ENCODE measurements at regions not wholly inside any gene's neighbourhood (a gene's known extent, or its start where the extent isn't known, plus 50 kb on each side); places are given as distances from the start of the nearest gene placed in this dataset.

DNA sequence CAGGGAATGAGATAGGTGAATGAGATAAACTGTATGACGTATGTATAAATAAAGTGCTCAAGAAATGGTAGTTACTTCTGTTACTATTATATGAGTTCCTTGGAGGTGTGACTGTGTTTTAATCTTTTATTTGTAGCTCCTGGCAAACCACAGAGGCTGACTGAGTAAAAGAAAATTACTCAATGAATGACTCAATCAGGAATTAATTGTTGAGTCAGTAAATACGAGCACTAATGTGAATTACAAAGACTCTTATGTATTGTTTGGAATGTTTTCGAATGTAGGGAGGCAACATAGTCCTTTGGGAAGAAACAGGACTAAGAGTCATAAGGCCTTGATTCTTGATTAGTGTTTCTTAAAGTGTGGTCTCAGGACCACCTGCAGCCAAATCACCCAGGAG, 51.1 kb upstream of the BLID start:
- peaks cover 69% of the 10 kb centered on the region for H3K79me2 ChIP-seq (ENCODE audit: control insufficient read depth, insufficient read depth, low read length)
- no peaks in the 10 kb centered on the region for H3K27me3 ChIP-seq (ENCODE audit: control insufficient read depth, extremely low read depth, insufficient read depth, low read length)
- peak overlapping the region; percentile 61 for H3K4me2 ChIP-seq (ENCODE audit: control insufficient read depth, extremely low read depth, insufficient read depth, low read depth, low read length)
- H3K9me1 ChIP-seq (ENCODE audit: control insufficient read depth, extremely low read depth, insufficient read depth, low read length) = no peaks in the 10 kb centered on the region
- peak overlapping the region in 1 of 3 experiments; percentile 12 for H3K4me3 ChIP-seq (ENCODE audit: control insufficient read depth in 2 of 3, extremely low read depth in 1 of 3, insufficient read depth in 2 of 3, low read depth in 1 of 3, low read length in 3 of 3)
- H3K4me1 ChIP-seq (ENCODE audit: control insufficient read depth, extremely low read depth, insufficient read depth, low read length) = peaks cover 75% of the 10 kb centered on the region
- DNase-seq (ENCODE audit: low read depth, low spot score) (peak; percentile 76), FAIRE-seq (peak; percentile 85)
- H3K27ac ChIP-seq (ENCODE audit: control insufficient read depth, insufficient read depth, low read length) = peak overlapping the region; percentile 89
- TF ChIP-seq EZH2 (IDR thresholded peaks at IDR 0.05; ENCODE audit: low read length) = no peak
- TF ChIP-seq, protein P1, sequence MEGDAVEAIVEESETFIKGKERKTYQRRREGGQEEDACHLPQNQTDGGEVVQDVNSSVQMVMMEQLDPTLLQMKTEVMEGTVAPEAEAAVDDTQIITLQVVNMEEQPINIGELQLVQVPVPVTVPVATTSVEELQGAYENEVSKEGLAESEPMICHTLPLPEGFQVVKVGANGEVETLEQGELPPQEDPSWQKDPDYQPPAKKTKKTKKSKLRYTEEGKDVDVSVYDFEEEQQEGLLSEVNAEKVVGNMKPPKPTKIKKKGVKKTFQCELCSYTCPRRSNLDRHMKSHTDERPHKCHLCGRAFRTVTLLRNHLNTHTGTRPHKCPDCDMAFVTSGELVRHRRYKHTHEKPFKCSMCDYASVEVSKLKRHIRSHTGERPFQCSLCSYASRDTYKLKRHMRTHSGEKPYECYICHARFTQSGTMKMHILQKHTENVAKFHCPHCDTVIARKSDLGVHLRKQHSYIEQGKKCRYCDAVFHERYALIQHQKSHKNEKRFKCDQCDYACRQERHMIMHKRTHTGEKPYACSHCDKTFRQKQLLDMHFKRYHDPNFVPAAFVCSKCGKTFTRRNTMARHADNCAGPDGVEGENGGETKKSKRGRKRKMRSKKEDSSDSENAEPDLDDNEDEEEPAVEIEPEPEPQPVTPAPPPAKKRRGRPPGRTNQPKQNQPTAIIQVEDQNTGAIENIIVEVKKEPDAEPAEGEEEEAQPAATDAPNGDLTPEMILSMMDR (optimal IDR thresholded peaks at IDR 0.05 in 1 of 3, IDR thresholded peaks at IDR 0.05 in 1 of 3, conservative IDR thresholded peaks at IDR 0.05 in 1 of 3; ENCODE audit: extremely low read depth in 1 of 3, insufficient read depth in 2 of 3, low read length in 3 of 3) = no peak
- no peaks in the 10 kb centered on the region for H4K20me1 ChIP-seq (ENCODE audit: control insufficient read depth, extremely low read depth, insufficient read depth, low read length)
- peak overlapping the region; percentile 51 for H3K9ac ChIP-seq (ENCODE audit: control insufficient read depth, extremely low read depth, insufficient read depth, low read length)
- no peaks in the 10 kb centered on the region for H3K9me3 ChIP-seq (ENCODE audit: control insufficient read depth, low read depth, low read length)
- dilution Hi-C loops (cut with MboI; ENCODE audit: extremely low pct_ligation_motif_present, low sequenced_read_pairs) = no loop called here
- peaks cover 0 to 14% of the 10 kb centered on the region in 2 experiments for H3K36me3 ChIP-seq (ENCODE audit: control insufficient read depth in 2 of 2, extremely low read depth in 1 of 2, insufficient read depth in 2 of 2, low read length in 2 of 2)
- H2AFZ ChIP-seq (ENCODE audit: control insufficient read depth, low read length) = no peak overlapping the region

DNA sequence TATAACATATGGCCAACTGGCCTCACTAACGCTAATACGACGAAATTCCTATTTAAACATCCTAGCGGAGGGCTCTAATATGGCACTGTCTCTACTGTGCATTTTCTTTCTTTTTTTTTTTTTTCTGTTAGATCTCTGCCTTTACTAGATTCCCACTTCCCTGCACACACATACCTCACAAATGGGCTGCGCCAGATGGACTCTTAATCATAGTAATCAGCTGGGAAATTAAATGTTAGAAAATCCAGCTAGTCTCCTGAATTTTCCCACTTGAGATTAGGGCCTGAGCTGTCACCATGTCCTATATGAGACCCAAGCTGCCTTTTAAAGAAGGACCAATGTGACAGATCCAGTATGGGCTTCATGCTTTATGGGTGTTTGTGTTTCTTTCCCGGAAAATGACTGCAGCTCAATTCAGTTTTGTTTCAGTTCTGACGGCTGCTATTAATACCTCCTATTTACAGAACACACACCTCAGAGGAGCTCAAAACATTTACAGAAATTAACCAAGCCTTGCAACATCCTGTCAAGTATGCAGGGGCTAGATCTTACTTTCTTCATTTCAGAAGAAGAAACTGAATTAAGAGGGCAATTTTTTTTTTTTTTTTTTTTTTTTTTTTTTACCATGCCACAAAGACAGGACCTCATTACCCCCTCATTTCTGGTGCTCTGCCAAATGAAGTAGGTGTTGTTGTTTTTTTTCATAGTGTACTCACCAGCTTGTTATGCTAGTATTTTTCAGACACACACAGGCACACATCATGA, 49.8 kb upstream of the BLID start:
- Histone ChIP-seq H3K4me3 (ENCODE audit: control insufficient read depth in 2 of 3, extremely low read depth in 1 of 3, insufficient read depth in 2 of 3, low read depth in 1 of 3, low read length in 3 of 3) (no peak overlapping the region), H3K36me3 (ENCODE audit: control insufficient read depth in 2 of 2, extremely low read depth in 1 of 2, insufficient read depth in 2 of 2, low read length in 2 of 2) (peaks cover 0 to 17% of the 10 kb centered on the region in 2 experiments), H3K27me3 (ENCODE audit: control insufficient read depth, extremely low read depth, insufficient read depth, low read length) (no peaks in the 10 kb centered on the region), H3K9ac (ENCODE audit: control insufficient read depth, extremely low read depth, insufficient read depth, low read length) (no peak overlapping the region), H3K9me1 (ENCODE audit: control insufficient read depth, extremely low read depth, insufficient read depth, low read length) (no peaks in the 10 kb centered on the region), H4K20me1 (ENCODE audit: control insufficient read depth, extremely low read depth, insufficient read depth, low read length) (no peaks in the 10 kb centered on the region), H3K27ac (ENCODE audit: control insufficient read depth, insufficient read depth, low read length) (peak overlapping the region; percentile 58), H2AFZ (ENCODE audit: control insufficient read depth, low read length) (no peak overlapping the region), H3K4me2 (ENCODE audit: control insufficient read depth, extremely low read depth, insufficient read depth, low read depth, low read length) (no peak overlapping the region), H3K79me2 (ENCODE audit: control insufficient read depth, insufficient read depth, low read length) (peaks cover 81% of the 10 kb centered on the region), H3K9me3 (ENCODE audit: control insufficient read depth, low read depth, low read length) (no peaks in the 10 kb centered on the region), H3K4me1 (ENCODE audit: control insufficient read depth, extremely low read depth, insufficient read depth, low read length) (peaks cover 81% of the 10 kb centered on the region)
- FAIRE-seq (no peak), DNase-seq (ENCODE audit: low read depth, low spot score) (no peak)
- dilution Hi-C loops (cut with MboI; ENCODE audit: extremely low pct_ligation_motif_present, low sequenced_read_pairs) = no loop called here
- TF ChIP-seq, protein P1 (optimal IDR thresholded peaks at IDR 0.05 in 1 of 3, IDR thresholded peaks at IDR 0.05 in 1 of 3, conservative IDR thresholded peaks at IDR 0.05 in 1 of 3; ENCODE audit: extremely low read depth in 1 of 3, insufficient read depth in 2 of 3, low read length in 3 of 3) = no peak
- TF ChIP-seq EZH2 (IDR thresholded peaks at IDR 0.05; ENCODE audit: low read length) = no peak

Small RNA genes lying in the stretch of these regions (small RNA-seq; reads per million reads assigned to genes)
- 0 reads per million in 3 experiments for gene RNU4ATAC10P (ENCODE audit: insufficient read length in 3 of 3, low read depth in 3 of 3, low replicate concordance in 1 of 3)
- 0 reads per million in 3 experiments for gene RNU4ATAC5P (ENCODE audit: insufficient read length in 3 of 3, low read depth in 3 of 3, low replicate concordance in 1 of 3)
- 0 reads per million in 3 experiments for gene RNU6-592P (ENCODE audit: insufficient read length in 3 of 3, low read depth in 3 of 3, low replicate concordance in 1 of 3)
